Stimulated activated CD8-positive, alpha-beta memory T cell treated with anti-CD3 and anti-CD28 coated beads, Interleukin-15, amount 100 ng/mL, for 24 hours (primary cell): ENCODE measurements at regions not wholly inside any gene's neighbourhood (a gene's known extent, or its start where the extent isn't known, plus 50 kb on each side); places are given as distances from the start of the nearest gene placed in this dataset.
"Not testable (repeated sequence)": the region's sequence is repeated elsewhere in the genome, so short reads cannot be mapped to it uniquely, and the experiment has no call there.

Experiments used
- DNase-seq: peaks from one replicate; pipeline ENCODE4 v3.0.0-alpha.2; 2020; ENCODE audit warnings: low read depth

- no peak for DNase-seq
Measured at GRCh38 chr11:37171451-37171850, 573.4 kb upstream of the RAG2 start.

- DNase-seq, result no peak
Measured at GRCh38 chr11:37170311-37170710, 572.3 kb upstream of the RAG2 start.

GRCh38 chr11:37145434-37145833 is 547.4 kb upstream of the RAG2 start:
- DNase-seq, result not testable (repeated sequence)

GRCh38 chr11:37142591-37142990 is 544.6 kb upstream of the RAG2 start:
- DNase-seq, result no peak

- DNase-seq, result no peak
Measured at GRCh38 chr11:37141707-37142106, 543.7 kb upstream of the RAG2 start.

GRCh38 chr11:37135606-37136005 is 537.6 kb upstream of the RAG2 start:
- not testable (repeated sequence) for DNase-seq

- DNase-seq, result no peak
Measured at GRCh38 chr11:37134637-37135036, 536.6 kb upstream of the RAG2 start.

GRCh38 chr11:37124384-37124783 is 526.3 kb upstream of the RAG2 start:
- DNase-seq, result no peak

- DNase-seq, result no peak
Measured at GRCh38 chr11:37115963-37116362, 517.9 kb upstream of the RAG2 start.

GRCh38 chr11:37110385-37110784 is 512.3 kb upstream of the RAG2 start:
- DNase-seq, result no peak

GRCh38 chr11:37109286-37109585 is 511.2 kb upstream of the RAG2 start:
- DNase-seq, result no peak

- no peak for DNase-seq
Measured at GRCh38 chr11:37108436-37109285, 510.6 kb upstream of the RAG2 start.

GRCh38 chr11:37107831-37108230 is 509.8 kb upstream of the RAG2 start:
- DNase-seq, result no peak

GRCh38 chr11:37107415-37107814 is 509.4 kb upstream of the RAG2 start:
- DNase-seq, result no peak

- DNase-seq, result no peak
Measured at GRCh38 chr11:37105427-37105826, 507.4 kb upstream of the RAG2 start.

- no peak for DNase-seq
Measured at GRCh38 chr11:37104380-37104779, 506.3 kb upstream of the RAG2 start.

GRCh38 chr11:37100008-37100407 is 502.0 kb upstream of the RAG2 start:
- DNase-seq, result no peak

GRCh38 chr11:37092487-37092886 is 494.5 kb upstream of the RAG2 start:
- DNase-seq, result no peak

GRCh38 chr11:37089439-37089838 is 491.4 kb upstream of the RAG2 start:
- DNase-seq, result no peak

GRCh38 chr11:37088573-37088910 is 490.5 kb upstream of the RAG2 start:
- DNase-seq, result no peak

GRCh38 chr11:37087650-37088572 is 489.9 kb upstream of the RAG2 start:
- no peak for DNase-seq

GRCh38 chr11:37078521-37078920 is 480.5 kb upstream of the RAG2 start:
- DNase-seq, result no peak

- no peak for DNase-seq
Measured at GRCh38 chr11:37076866-37077265, 478.8 kb upstream of the RAG2 start.
